IMR-90 (cell line): ENCODE measurements at regions not wholly inside any gene's neighbourhood (a gene's known extent, or its start where the extent isn't known, plus 50 kb on each side); places are given as distances from the start of the nearest gene placed in this dataset.

Experiments
- ATAC-seq: fragments of 200-7000 bp; cut with Tn5 transposase; 2 replicates; pipeline ENCODE4 v1.9.1; 2020; ENCODE audit warnings: low read depth, mild to moderate bottlenecking, moderate library complexity
- BruUV-seq: library from RNA; stranded (reverse); fragments of 400-500 nt; replicated peaks from 2 replicates; lab custom pipeline; 2021; lab: Mats Ljungman, UMichigan
- CTCF ChIA-PET: fragments of 300-600 bp; formaldehyde crosslinking; extraction: SDS; loops from one replicate; lab custom pipeline; 2021; ENCODE audit warnings: antibody characterized with exemption; lab: Yijun Ruan, JAX
- POLR2A ChIA-PET: fragments of 300-600 bp; sonication (Branson Sonifier 250); formaldehyde crosslinking; loops from one replicate; lab custom pipeline; 2022; ENCODE audit warnings: antibody characterized with exemption; ENCODE audit not compliant: unreplicated experiment; lab: Charles Lee
- DNase-seq: peaks from one replicate; pipeline ENCODE4 v3.0.0; 2013
- H2AFZ ChIP-seq: replicated peaks from 2 replicates; pipeline ENCODE3; 2013; ENCODE audit warnings: low read length, mild to moderate bottlenecking; ENCODE audit not compliant: poor library complexity
- H2AK5ac ChIP-seq: 2 replicates; pipeline ENCODE4 v1.6.1; 2013; ENCODE audit warnings: low read depth, low read length, inconsistent platforms
- H2AK9ac ChIP-seq: replicated peaks from 2 replicates; pipeline ENCODE3; 2013; ENCODE audit warnings: mild to moderate bottlenecking, low read depth, low read length, moderate library complexity; ENCODE audit not compliant: poor library complexity
- H2BK120ac ChIP-seq: 2 replicates; pipeline ENCODE4 v1.6.1; 2013; ENCODE audit warnings: low read depth, low read length, inconsistent platforms
- H2BK15ac ChIP-seq: 3 replicates; pipeline ENCODE4 v1.6.1; 2013; ENCODE audit warnings: low read depth, low read length, inconsistent platforms
- H2BK20ac ChIP-seq: 2 replicates; pipeline ENCODE4 v1.6.1; 2013; ENCODE audit warnings: low read depth, mild to moderate bottlenecking, inconsistent platforms, low read length, moderate library complexity
- H2BK5ac ChIP-seq: 2 replicates; pipeline ENCODE4 v1.6.1; 2013; ENCODE audit warnings: mild to moderate bottlenecking, low read depth, low read length, inconsistent platforms; ENCODE audit not compliant: poor library complexity, severe bottlenecking
- H3K14ac ChIP-seq: replicated peaks from 2 replicates; pipeline ENCODE4 v1.6.1; 2013; ENCODE audit warnings: low read depth, low read length, inconsistent platforms
- H3K18ac ChIP-seq: 2 replicates; pipeline ENCODE4 v1.6.1; 2013; ENCODE audit warnings: low read depth, low read length, control low read depth
- H3K23ac ChIP-seq: 2 replicates; pipeline ENCODE4 v1.6.1; 2013; ENCODE audit warnings: low read depth, low read length, inconsistent platforms
- H3K27ac ChIP-seq: 2 replicates; pipeline ENCODE4 v1.5.1; 2013; ENCODE audit warnings: mild to moderate bottlenecking, control low read depth, low read length; ENCODE audit not compliant: insufficient read depth
- H3K27me3 ChIP-seq: 2 replicates; pipeline ENCODE4 v1.6.1; 2013; ENCODE audit warnings: low read length; ENCODE audit not compliant: control insufficient read depth, insufficient read depth
- H3K36me3 ChIP-seq: 2 replicates; pipeline ENCODE4 v1.6.1; 2013; ENCODE audit warnings: low read length, mixed read lengths; ENCODE audit not compliant: control insufficient read depth, insufficient read depth
- H3K4ac ChIP-seq: 2 replicates; pipeline ENCODE4 v1.6.1; 2013; ENCODE audit warnings: low read depth, low read length, inconsistent platforms
- H3K4me1 ChIP-seq: 2 replicates; pipeline ENCODE4 v1.6.1; 2013; ENCODE audit warnings: low read length, mixed read lengths; ENCODE audit not compliant: control insufficient read depth, insufficient read depth
- H3K4me2 ChIP-seq: 2 replicates; pipeline ENCODE4 v1.6.1; 2013; ENCODE audit warnings: low read depth, mild to moderate bottlenecking, control low read depth, low read length, moderate library complexity
- H3K4me3 ChIP-seq: 2 replicates; pipeline ENCODE4 v1.5.1; 2013; ENCODE audit warnings: low read depth, mild to moderate bottlenecking, control low read depth, low read length, moderate library complexity; ENCODE audit not compliant: insufficient read depth
- H3K56ac ChIP-seq: 2 replicates; pipeline ENCODE4 v1.6.1; 2013; ENCODE audit warnings: low read length, inconsistent platforms; ENCODE audit not compliant: insufficient read depth; ENCODE audit errors: extremely low read depth
- H3K79me1 ChIP-seq, 2 experiments: 2 replicates each; pipeline ENCODE4 v1.6.1; 2013; ENCODE audit warnings: low read length in 2 of 2, inconsistent platforms in 1 of 2, low read depth in 1 of 2
- H3K9ac ChIP-seq: 2 replicates; pipeline ENCODE4 v1.6.1; 2013; ENCODE audit warnings: low read depth, low read length, control low read depth
- H3K9me1 ChIP-seq: 2 replicates; pipeline ENCODE4 v1.6.1; 2013; ENCODE audit warnings: low read length, inconsistent platforms; ENCODE audit not compliant: insufficient read depth
- H3K9me3 ChIP-seq: 2 replicates; pipeline ENCODE4 v1.6.1; 2013; ENCODE audit warnings: low read length; ENCODE audit not compliant: control insufficient read depth, insufficient read depth
- H4K20me1 ChIP-seq: 2 replicates; pipeline ENCODE4 v1.6.1; 2013; ENCODE audit warnings: low read length, inconsistent platforms; ENCODE audit not compliant: insufficient read depth
- H4K5ac ChIP-seq: 2 replicates; pipeline ENCODE4 v1.6.1; 2013; ENCODE audit warnings: mild to moderate bottlenecking, low read depth, low read length, control low read depth
- H4K8ac ChIP-seq, 2 experiments: 2 replicates each; pipeline ENCODE4 v1.6.1; 2013; ENCODE audit warnings: low read depth in 2 of 2, low read length in 2 of 2, control low read depth in 1 of 2, inconsistent platforms in 1 of 2
- H4K91ac ChIP-seq: 2 replicates; pipeline ENCODE4 v1.6.1; 2013; ENCODE audit warnings: low read depth, low read length, inconsistent platforms; ENCODE audit not compliant: insufficient read depth
- CEBPB ChIP-seq: IDR thresholded peaks from 2 replicates; pipeline ENCODE4 v1.6.1; 2012; ENCODE audit warnings: low read depth, low read length, improper control_type of control experiment
- WGBS, 2 experiments: methylation state at CpG; one replicate each; pipeline versions ENCODE4 v1.1.5 to v1.1.7; 2013; ENCODE audit warnings: missing lambda C conversion rate in 2 of 2; ENCODE audit not compliant: insufficient read length in 1 of 2; ENCODE audit errors: extremely low coverage in 2 of 2; 5-methylcytosine and 5-hydroxymethylcytosine counted together
- dilution Hi-C: fragments of 300-500 bp; cut with HindIII; formaldehyde crosslinking; loops from one replicate; pipeline ENCODE4 v1.14.3; 2018; ENCODE audit warnings: low sequenced_read_pairs; ENCODE audit not compliant: unreplicated experiment
- in situ Hi-C: fragments of 300-500 bp; cut with MboI; formaldehyde crosslinking; loops from 3 replicates; pipeline ENCODE4 v1.14.3; 2019; ENCODE audit warnings: low sequenced_read_pairs, inconsistent platforms, mixed read lengths
- intact Hi-C: fragments of 100-400 bp; cut with micrococcal nuclease; formaldehyde crosslinking; loops from 2 replicates; pipeline ENCODE4 v1.10.0; 2022
- TF ChIP-seq, protein P1 (sequence below): fragments of 150-350 bp; IDR thresholded peaks from 2 replicates; pipeline ENCODE4 v1.6.1; 2016; ENCODE audit warnings: low read depth, mild to moderate bottlenecking, low read length, moderate library complexity, borderline replicate concordance

DNA sequence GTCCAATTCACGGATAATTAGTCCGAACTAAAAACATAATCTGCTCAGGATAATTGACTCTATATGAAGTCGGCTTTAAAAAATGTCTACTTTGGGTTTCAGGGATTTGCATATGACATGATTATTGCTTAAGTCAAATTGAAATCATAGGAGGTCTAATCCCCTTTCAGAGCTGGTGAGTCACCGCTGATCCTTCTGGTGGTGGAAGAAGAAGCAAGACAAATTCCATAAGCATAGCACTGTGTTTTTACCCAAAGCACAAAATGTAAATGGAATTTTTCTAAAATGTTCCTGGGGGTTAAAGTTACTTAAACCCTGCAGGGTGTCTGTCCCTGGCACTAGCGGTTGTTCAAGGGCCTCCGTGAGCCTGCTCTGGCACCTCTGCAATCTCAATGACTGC is 460.2 kb downstream of the LRATD1 start:
- Histone ChIP-seq H3K9ac (no peak overlapping the region), H4K5ac (no peak overlapping the region), H3K4me3 (no peak overlapping the region), H3K56ac (no peak overlapping the region), H3K4ac (no peak overlapping the region), H3K4me2 (no peak overlapping the region), H3K27ac (peak overlapping the region; percentile 17; the same call in 1 of the 2 replicates), H3K79me1 (no peaks in the 10 kb centered on the region), H3K27me3 (no peaks in the 10 kb centered on the region), H2AK9ac (no peak overlapping the region), H4K20me1 (no peaks in the 10 kb centered on the region), H2AFZ (no peak overlapping the region), H2BK15ac (no peak overlapping the region), H3K9me1 (no peaks in the 10 kb centered on the region), H3K36me3 (no peaks in the 10 kb centered on the region), H2BK5ac (no peak overlapping the region), H3K4me1 (no peaks in the 10 kb centered on the region; the same call in 1 of the 2 replicates), H2BK120ac (no peak overlapping the region), H3K14ac (no peak overlapping the region), H4K91ac (no peak overlapping the region), H3K18ac (no peak overlapping the region), H2BK20ac (no peak overlapping the region), H4K8ac (no peak overlapping the region), H2AK5ac (no peak overlapping the region), H3K9me3 (no peaks in the 10 kb centered on the region), H3K23ac (no peak overlapping the region)
- ATAC-seq = peak; percentile 75
- peak; percentile 64 for DNase-seq
- TF ChIP-seq, protein P1, sequence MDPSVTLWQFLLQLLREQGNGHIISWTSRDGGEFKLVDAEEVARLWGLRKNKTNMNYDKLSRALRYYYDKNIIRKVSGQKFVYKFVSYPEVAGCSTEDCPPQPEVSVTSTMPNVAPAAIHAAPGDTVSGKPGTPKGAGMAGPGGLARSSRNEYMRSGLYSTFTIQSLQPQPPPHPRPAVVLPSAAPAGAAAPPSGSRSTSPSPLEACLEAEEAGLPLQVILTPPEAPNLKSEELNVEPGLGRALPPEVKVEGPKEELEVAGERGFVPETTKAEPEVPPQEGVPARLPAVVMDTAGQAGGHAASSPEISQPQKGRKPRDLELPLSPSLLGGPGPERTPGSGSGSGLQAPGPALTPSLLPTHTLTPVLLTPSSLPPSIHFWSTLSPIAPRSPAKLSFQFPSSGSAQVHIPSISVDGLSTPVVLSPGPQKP = no peak
- peak; percentile 45; the same call in 1 of the 2 replicates for TF ChIP-seq CEBPB
- POLR2A ChIA-PET = no interaction called here
- dilution Hi-C loops (no loop called here), intact Hi-C loops (no loop called here), in situ Hi-C loops (no loop called here)
- WGBS, 2 experiments = no CpG with 5 or more reads among the region's 6 CpGs
- BruUV-seq = no TSS peak
- CTCF ChIA-PET = interaction anchor here (1.1 kb wide), 1 partner anchor 34 kb away, joined by 3 read pairs; no protein-coding TSS in a partner anchor
